ENCODE measurements at regions not wholly inside any gene's neighbourhood (a gene's known extent, or its start where the extent isn't known, plus 50 kb on each side); places are given as distances from the start of the nearest gene placed in this dataset.

DNA sequence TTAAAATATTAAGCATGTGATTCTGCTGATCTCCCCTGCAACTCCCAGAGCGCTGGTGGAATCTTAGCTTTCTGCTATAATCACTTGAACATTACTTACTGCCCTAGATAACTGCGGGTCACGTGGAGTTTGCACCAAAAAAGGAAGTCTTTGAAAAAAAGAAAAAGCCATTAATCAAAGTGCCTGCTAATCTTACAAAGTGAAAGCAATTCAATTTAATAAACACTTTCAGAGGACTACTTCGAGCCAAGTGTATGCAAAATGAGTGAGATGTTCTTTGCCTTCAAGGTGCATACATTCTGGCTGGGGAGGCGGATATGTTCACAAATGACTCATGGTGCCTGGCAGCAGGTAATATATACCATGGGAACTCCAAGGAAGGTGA lies 109.9 kb upstream of the GAP43 start:
- peak in 3 of 4 donors; percentile 14 to 27 (median 26) for DNase-seq (ENCODE audit: low read depth in 4 of 4, low spot score in 3 of 4)

DNA sequence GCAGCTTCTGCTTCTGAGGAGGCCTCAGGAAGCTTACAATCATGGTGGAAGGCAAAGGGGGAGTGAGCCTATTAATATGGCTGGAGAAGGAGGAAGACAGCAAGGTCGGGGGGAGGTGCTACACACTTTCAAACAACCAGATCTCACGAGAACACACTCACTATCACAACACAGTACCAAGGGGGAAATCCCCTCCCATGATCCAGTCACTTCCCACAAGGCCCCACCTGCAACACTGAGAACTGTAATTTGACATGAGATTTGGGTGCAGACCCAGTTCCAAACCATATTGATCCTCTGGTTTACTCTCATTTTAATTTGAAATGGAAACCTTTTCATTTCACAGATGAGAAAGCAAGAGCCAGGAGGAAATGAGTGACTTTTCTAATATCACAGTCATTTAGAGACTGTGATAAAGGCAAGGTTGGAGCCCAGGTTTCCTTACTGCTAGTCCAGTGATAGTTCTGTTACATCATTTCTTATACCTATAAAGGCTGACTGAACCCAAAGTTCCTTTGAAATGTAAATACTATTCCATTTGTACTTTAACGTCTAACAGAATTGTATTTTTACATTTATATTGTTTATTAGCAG lies 105.8 kb upstream of the GAP43 start:
- DNase-seq (ENCODE audit: low read depth in 4 of 4, low spot score in 3 of 4): no peak

DNA sequence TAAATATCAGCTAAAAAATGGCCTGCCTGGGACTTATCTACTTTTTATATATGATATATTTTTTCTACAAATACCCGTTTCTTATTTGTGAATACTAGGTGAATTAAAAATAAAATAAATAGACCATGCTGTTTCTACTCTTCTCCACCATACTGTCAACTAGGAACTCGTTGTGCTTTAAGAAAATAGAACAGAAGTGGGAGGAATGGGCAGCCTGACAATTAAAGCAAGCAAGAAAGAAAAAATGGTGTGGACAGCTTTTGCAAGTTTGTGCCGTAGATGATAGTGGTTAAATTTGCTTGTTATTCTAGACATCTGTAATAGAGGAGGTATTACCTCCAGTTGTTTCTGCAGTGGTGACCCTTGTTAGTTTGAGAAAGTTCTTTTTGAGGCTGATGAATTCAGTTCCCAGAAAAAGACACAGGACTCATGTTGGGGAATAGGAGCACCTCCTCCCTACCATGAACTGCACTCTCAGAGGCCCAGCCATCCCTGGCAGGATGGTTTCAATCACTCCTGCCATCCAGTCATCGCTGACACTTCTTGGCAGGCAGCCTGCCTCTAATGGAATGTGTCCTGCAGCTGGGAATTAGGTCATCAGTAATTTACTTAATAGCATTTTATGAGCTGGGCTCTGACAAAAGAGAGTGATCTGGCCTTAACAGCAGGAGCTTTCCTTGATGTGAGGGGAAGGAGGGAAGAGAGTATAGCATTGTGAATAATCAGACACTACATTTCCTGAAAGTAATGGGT lies 105.0 kb upstream of the GAP43 start:
- DNase-seq (ENCODE audit: low read depth in 4 of 4, low spot score in 3 of 4): peak; percentile 32 to 45 (median 39)

DNA sequence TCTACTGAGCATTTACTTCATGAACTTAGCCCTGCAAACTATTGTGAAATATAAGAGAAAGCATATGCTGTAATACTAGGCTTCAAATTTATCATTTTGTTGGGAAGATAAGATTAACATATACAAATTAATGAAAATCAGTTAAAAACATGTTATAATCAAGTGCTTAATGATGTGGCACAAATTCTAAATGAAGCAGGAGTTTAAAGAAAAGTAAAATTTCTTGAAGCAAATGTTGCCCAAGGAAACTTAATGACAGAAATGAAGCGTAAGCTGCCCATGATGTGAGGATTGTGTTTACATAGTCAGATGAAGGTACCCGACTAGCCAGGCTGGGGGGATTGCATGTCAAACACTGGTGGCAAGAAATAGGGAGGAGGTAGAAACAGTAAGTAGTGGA lies 103.1 kb upstream of the GAP43 start:
- DNase-seq (ENCODE audit: low read depth in 4 of 4, low spot score in 3 of 4): no peak

DNA sequence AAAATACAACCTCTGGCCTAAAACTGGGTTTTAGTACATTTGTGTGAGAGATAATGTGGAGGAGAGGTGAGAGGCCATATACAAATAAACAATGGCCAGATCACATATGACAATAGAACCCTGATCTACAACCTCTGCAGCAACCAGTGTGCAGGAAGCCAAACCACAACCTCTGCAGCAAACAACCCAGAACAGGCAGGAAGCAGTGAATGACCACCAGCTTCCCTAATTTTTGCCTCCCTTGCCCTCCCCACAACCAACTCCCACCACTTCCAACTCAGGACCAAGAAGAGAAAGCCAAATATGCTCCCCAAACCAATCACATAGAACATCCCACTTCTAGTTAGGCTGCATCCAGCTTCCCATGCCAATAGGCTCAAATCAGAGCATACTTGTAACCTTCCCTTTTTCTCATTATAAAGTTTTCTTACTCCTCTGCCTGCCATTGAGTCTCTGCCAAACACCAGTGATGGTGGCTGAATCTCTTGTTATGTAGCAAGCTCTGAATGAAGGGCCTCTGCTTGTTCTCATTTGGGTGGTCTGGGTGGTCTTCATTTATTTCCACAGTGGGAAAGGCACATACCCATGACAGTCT lies 102.6 kb upstream of the GAP43 start:
- no peak for DNase-seq (ENCODE audit: low read depth in 4 of 4, low spot score in 3 of 4)

DNA sequence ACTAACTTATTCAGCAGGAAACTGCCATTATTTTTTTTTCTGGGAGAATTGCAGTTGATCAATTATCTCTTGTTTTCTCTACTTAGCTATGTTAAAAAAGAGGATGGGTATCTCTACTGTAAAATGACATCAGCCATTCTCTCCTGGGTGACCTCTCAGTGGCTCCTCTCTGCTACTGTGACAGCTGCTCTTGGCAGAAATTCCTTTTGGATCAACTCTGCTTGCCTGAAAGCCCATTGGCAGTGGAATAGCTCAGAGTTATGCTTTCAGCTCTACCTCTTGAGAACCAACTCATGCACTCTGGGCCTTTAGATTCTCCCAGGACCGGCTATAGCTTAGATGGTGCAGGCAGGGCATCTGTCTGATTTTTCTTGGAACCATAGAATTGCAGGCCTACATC lies 99.9 kb upstream of the GAP43 start:
- DNase-seq (ENCODE audit: low read depth in 4 of 4, low spot score in 3 of 4): no peak

DNA sequence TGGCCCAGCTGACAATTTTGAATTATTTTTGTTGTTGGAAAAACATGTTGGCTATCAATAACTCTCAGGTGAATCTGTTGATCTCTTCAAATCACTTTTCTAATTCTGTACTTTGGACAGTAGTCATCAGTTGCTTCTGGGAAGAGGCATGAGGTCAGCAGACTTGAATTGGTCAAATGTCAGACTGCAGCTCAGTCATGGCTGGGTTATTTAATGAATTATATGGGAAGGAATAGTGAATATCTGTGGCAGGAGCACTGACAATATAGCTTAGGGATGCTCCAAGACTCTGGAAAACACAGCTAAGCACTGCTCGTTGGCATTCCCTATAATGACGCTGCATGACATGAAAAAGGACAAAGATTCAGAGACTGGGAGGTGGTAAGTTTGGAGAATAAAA lies 98.8 kb upstream of the GAP43 start:
- no peak for DNase-seq (ENCODE audit: low read depth in 4 of 4, low spot score in 3 of 4)

DNA sequence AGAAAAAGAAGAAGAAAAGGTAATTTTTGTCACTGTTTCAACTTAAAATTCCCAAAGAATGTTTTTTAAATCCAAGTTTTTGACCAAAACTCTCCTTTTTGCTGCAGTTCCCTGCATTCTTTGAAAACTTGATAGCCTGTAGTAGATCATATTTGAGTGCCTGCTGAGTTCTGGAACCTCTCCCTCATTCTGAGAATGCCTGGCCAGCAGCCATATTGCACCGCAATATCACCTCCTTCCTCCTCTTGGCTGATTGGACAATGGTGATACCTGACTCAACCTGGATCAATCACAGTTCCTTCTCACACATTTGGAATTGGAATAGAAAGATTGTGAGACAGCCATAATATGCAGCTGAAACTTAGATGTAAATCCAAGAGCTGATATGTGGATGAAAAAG lies 97.6 kb upstream of the GAP43 start:
- no peak for DNase-seq (ENCODE audit: low read depth in 4 of 4, low spot score in 3 of 4)

DNA sequence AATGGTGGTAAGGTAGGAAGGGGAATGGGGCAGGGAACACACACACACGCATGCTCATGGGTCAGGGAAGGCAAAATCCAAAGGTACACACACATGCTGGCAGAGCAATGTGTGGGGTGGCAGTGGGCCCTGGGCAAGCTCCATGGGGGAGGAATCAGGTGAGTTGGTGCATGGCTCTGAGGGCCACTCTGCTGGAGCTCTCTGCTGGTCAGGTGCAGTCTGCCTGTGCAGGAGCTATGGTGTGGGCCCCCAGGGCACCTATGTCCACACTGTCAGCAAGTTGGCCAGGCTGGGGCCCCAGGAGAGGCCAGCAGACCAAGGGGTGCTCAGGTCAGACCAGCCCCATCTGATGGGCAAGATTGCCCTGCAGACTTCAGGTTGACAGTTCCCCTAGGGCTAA lies 90.1 kb upstream of the GAP43 start:
- no peak for DNase-seq (ENCODE audit: low read depth in 4 of 4, low spot score in 3 of 4)

DNA sequence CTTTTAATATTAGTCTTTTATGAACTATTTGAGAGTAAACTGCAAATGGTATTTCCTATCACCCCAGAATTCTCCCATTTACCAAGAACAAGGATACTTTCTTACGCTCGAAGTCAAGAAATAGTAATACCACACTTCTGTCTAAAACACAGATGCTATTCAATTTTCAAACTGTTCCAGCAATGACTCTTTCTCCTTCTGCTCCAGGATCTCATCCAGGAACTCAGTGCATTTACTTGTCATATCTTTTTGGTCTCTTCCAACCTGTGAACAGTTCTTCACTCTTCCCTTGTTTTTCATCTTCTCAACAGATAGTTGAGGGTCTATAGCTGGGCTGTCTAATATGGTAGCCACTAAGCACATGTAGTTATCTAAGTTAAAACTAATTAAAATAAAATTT lies 87.1 kb upstream of the GAP43 start:
- no peak for DNase-seq (ENCODE audit: low read depth in 4 of 4, low spot score in 3 of 4)

DNA sequence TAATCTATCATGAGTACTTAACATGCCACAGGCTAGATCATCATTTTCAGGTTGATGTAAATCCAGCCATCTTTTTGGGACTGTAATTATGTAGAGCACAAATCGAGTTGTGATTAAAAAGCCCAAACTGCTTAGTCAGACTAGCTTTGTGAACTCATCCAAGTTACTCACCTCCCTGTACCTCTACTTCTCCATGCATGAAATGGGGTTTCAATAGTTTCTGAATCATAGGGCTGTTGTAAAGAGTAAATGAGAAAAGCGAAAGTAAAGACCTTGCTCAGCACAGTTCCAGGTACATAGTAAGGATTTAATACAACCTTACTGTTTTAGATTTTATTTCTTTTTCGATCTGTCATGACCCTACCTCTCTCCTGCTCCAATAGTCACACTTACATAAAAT lies 85.6 kb upstream of the GAP43 start:
- DNase-seq (ENCODE audit: low read depth in 4 of 4, low spot score in 3 of 4): no peak

DNA sequence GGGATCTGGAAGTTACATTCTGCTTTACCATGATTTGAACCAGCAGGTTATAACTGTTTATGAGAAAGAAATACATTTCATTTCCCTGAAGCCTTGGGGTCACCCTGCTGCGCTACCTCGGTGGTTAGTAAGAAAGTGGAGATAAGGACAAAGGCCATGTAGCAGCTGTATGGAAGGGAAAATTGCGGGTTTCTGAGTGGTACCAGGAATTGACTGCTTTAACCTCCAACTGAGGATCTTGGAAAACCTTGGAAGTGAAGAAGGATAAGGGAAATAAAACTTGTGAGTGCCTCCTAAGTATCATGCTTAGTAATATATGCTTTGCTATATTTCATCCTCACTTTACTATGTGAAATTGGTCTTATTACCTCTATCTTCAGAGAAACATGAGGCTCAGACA lies 76.1 kb upstream of the GAP43 start:
- no peak for DNase-seq (ENCODE audit: low read depth in 4 of 4, low spot score in 3 of 4)

DNA sequence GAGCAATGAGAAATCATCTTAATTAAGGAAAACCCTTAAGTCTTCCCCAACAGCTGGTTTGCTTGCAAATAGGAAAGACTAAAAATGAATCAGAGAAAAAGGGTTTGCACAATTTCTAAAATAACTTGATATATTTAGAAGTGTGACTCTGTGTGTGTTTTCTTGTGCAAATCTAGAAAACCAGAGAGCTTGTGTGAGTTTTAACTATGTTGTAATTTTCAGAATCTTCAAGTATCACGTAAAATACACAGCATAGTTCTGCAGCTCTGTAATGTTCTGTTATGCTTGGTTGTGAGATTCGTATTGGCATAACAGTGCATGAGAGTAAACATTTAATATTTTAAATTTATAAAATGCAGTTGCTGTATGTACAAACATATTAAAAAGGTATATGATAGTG lies 74.7 kb upstream of the GAP43 start:
- DNase-seq (ENCODE audit: low read depth in 4 of 4, low spot score in 3 of 4): no peak

DNA sequence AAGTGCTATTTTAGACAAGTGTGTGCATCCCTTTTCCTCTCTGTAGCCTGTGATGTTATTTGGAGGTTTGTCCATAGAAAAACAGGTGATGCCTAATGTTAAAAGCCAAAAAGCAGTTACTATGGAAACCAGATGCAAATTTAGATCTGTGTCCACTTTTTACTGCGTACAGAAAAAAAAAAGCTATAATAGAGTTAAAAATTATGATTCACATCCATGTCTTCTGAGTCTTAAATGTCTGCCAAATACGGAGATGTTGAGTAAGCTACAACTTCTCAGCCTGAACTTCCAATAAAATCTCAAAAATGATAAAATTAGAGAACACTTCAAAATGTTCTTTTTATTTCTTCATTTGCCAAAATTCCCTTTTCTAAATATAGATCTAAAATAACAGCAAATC lies 74.2 kb upstream of the GAP43 start:
- DNase-seq (ENCODE audit: low read depth in 4 of 4, low spot score in 3 of 4): no peak

DNA sequence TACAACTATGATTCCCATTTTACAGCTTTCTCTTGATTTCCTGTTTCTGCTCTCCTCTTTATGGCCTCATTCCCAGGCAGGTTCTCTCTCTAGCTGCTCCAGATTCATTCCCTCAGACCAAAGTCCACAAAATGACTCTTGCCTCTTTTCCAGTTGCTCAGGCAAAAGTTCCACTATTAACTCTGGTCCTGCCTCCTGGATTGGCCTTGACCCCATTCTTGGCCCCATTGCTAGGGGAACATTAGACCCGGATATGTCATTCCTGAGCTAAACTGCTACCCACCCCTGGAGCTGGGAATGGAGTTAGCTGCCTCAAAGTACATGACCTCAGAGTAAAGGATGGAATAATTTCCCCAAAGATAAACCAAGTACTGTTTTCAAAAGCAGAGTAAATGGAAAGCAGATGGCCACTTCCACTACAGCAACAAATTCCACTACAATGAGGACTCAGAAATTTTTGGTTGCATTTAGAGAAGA lies 73.0 kb upstream of the GAP43 start:
- DNase-seq (ENCODE audit: low read depth in 4 of 4, low spot score in 3 of 4): no peak

DNA sequence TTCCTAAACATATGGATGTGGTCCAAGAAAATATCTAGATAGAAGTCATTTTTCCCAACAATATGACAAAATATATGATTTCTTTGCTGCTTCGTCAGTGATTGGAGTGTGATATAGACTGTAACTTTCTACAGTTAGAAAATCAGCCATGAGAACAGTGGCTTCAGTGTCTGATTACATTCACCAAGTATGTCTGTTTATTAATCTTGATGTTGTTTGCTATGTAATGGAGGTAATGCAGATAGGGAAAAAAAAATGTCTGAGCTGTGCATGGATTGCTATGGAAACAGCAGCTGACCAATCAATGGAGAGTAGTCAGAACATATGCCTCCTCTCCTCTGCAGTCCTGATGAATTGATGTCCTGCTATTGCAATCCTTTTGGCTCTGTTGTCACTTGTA lies 72.3 kb upstream of the GAP43 start:
- no peak for DNase-seq (ENCODE audit: low read depth in 4 of 4, low spot score in 3 of 4)

DNA sequence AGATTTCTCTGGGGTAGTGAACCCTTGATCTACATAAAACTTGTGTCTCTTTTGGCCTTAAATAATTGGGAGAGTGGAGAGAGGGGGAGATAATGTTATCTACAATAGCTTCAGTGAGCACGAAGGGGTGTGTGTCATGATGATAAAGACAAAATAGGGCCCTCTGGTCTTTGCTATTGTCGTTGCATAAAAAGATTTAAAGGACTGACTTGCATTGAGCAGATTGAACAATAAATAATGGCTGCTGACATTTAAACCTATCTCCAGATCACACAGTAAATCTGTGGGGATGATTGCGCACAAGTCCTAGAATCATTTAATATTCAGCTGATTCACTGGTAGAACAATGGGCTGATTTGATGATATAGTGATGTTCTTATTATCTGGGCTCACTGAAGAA lies 71.3 kb upstream of the GAP43 start:
- DNase-seq (ENCODE audit: low read depth in 4 of 4, low spot score in 3 of 4): no peak

DNA sequence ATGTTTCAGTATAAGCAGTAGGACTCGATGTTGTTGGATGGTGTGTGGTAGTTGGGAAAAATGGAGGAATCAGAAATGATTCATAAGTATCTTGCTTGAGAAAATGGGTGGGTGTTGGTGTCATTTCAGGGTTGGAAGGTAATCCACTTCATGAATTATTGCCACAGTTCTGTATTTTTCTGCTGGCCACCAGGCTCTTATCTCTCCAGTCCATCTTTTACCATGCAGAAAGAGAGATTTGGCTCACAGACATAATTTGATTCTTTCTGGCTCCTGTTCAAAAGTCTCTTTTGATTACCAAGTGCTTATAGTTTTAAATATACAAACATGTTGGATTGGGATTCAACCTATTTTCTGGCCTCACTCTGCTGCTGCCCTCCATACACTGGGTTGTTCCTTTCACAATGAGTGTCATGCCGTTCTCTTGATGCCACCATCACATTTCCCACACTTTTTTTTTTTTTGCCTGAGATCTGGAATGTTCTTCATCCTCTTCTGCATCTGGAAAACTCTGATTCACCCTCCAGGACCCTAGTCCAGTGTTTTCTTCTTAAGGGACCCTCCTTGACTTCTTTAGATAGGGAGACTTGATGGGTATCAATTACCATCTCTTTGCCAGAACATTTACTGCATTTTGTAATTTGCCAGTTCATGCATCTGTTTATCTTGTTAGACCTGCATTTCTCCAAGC lies 69.4 kb upstream of the GAP43 start:
- DNase-seq (ENCODE audit: low read depth in 4 of 4, low spot score in 3 of 4): no peak

DNA sequence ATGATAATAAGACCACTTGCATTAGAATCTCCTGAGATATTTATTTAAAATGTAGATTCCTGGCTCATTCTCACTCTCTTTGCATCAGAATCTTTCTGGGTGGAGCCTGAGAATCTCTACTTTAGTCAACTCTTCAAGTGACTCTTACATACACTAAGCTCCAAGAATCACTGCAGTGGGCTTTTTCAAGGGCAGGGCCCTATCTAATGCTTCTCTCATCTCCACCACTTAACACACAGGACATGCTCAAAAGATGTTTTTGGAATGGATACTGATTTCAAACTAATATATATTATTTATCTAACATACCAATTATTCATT lies 68.9 kb upstream of the GAP43 start:
- no peak for DNase-seq (ENCODE audit: low read depth in 4 of 4, low spot score in 3 of 4)

DNA sequence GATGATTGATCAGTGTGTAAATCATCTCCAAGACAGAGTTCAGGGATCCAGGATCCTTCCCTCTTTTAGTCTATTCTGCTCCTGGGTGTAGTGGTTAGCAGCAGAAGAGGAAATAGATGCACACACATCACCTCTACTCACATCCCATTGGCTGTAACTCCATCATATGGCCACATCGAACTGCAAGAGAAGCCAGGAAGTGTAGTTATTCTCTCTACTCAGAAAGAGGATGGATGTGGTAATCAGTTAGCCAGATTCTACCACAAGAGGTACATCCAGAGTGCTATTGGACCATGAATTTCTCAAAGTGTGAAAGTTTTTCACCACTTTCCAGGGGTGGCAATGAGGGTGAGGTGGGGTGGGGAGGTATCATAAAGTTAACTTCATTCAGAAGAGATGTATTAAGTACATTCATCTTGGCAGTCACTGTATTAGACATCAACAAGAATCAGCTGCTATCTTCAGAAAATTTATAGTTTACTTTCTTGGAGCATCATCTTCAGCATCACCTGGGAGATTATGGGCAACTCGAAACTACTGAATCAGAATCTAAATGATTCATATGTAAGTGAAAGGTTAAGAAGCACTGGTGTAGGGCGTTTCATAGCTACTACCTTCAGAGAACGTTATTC lies 60.6 kb upstream of the GAP43 start:
- DNase-seq (ENCODE audit: low read depth in 4 of 4, low spot score in 3 of 4): no peak

DNA sequence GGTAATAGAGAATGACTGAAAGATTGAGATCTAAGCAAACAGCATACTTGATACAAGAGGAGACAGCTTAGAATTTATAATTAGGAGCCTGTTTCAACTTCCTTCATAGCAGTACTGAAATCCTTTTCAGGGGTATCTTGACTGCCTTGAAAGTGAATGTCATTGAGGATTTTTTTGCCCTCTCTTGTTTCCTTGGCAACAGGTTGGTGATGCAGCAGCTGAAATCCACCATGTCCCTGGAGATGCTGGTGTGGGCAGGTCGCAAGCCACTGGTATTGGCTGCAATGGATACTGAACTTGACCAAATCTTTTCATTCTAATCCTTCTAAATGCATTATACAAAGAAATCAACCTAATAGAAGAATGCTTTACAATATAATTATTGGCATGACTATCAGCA lies 59.3 kb upstream of the GAP43 start:
- no peak for DNase-seq (ENCODE audit: low read depth in 4 of 4, low spot score in 3 of 4)

Measured in right renal pelvis (tissue), 4 donors.